K562 (cell line): ENCODE measurements at regions not wholly inside any gene's neighbourhood (a gene's known extent, or its start where the extent isn't known, plus 50 kb on each side); places are given as distances from the start of the nearest gene placed in this dataset.

Experiments used
- ATAC-seq: fragments of 200-7000 bp; cut with Tn5 transposase; 3 replicates; pipeline ENCODE4 v1.9.1; 2020; ENCODE audit warnings: moderate library complexity
- BruUV-seq: library from RNA; stranded (reverse); fragments of 400-500 nt; replicated peaks from 2 replicates; lab custom pipeline; 2021; lab: Mats Ljungman, UMichigan
- CTCF ChIA-PET: fragments of 300-600 bp; formaldehyde crosslinking; extraction: SDS; loops from one replicate; lab custom pipeline; 2021; ENCODE audit warnings: low intra/inter-chr PET ratio; lab: Yijun Ruan, JAX
- POLR2A ChIA-PET: fragments of 300-600, 350-650 bp; sonication (Branson Sonifier 250); formaldehyde crosslinking; extraction: SDS; loops from one replicate; lab custom pipeline; 2021; ENCODE audit warnings: antibody characterized with exemption, inconsistent platforms; lab: Yijun Ruan, JAX
- DNase-seq, 4 experiments: peaks; one replicate each; pipeline versions ENCODE4 v3.0.0 to v3.0.0-alpha.2; 2011 to 2018; ENCODE audit warnings: low spot score in 3 of 4, mixed read lengths in 3 of 4; ENCODE audit errors: extremely low read depth in 1 of 4
- FAIRE-seq: peaks from 2 replicates; lab custom pipeline; 2011; peaks lifted over from hg19 to GRCh38; lab: Jason Lieb, UNC
- H2AFZ ChIP-seq: 2 replicates; pipeline ENCODE4 v1.6.0; 2011; ENCODE audit warnings: low read depth, low read length, control low read depth, inconsistent platforms
- H3K27ac ChIP-seq: fragments of 200-600 bp; 3 replicates; pipeline ENCODE4 v1.8.0; 2011; ENCODE audit warnings: low read depth, mild to moderate bottlenecking, control low read depth, inconsistent platforms, low read length, moderate library complexity, mixed read lengths; ENCODE audit errors: extremely low read depth
- H3K27me3 ChIP-seq, 2 experiments: fragments of 300-600 bp in 1 of 2; 2 replicates in 1 of 2; 3 replicates in 1 of 2; pipeline versions ENCODE4 v1.6.0 to v1.8.0; 2011; ENCODE audit warnings: inconsistent platforms in 2 of 2, low read length in 2 of 2, mild to moderate bottlenecking in 1 of 2, mixed read lengths in 1 of 2, moderate library complexity in 1 of 2; ENCODE audit not compliant: control insufficient read depth in 2 of 2, insufficient read depth in 2 of 2
- H3K36me3 ChIP-seq: fragments of 300-600 bp; 3 replicates; pipeline ENCODE4 v1.8.0; 2011; ENCODE audit warnings: mild to moderate bottlenecking, low read length, inconsistent platforms; ENCODE audit not compliant: control insufficient read depth, insufficient read depth
- H3K4me1 ChIP-seq, 2 experiments: fragments of 200-600 bp in 1 of 2; replicated peaks in 1 of 2; 2 replicates in 1 of 2; 3 replicates in 1 of 2; pipeline versions ENCODE4 v1.5.1 to v1.8.0; 2011; ENCODE audit warnings: inconsistent platforms in 2 of 2, low read length in 2 of 2, mild to moderate bottlenecking in 1 of 2, mixed read lengths in 1 of 2, moderate library complexity in 1 of 2; ENCODE audit not compliant: control insufficient read depth in 2 of 2, insufficient read depth in 2 of 2
- H3K4me2 ChIP-seq: 2 replicates; pipeline ENCODE4 v1.6.1; 2011; ENCODE audit warnings: low read length, control low read depth, inconsistent platforms, mixed read lengths; ENCODE audit not compliant: insufficient read depth
- H3K4me3 ChIP-seq: fragments of 200-600 bp; sonication (generic), shearing (Covaris generic); 2 replicates; pipeline ENCODE4 v1.5.1; 2016; ENCODE audit warnings: control low read depth, inconsistent platforms
- H3K79me2 ChIP-seq: fragments of 200-600 bp; 3 replicates; pipeline ENCODE4 v1.8.0; 2011; ENCODE audit warnings: low read length, inconsistent platforms; ENCODE audit not compliant: control insufficient read depth, insufficient read depth
- H3K9ac ChIP-seq, 2 experiments: 2 replicates each; pipeline versions ENCODE4 v1.6.0 to v1.6.1; 2011; ENCODE audit warnings: low read depth in 2 of 2, low read length in 2 of 2, control low read depth in 1 of 2, inconsistent platforms in 1 of 2, mild to moderate bottlenecking in 1 of 2, mixed read lengths in 1 of 2; ENCODE audit not compliant: insufficient read depth in 1 of 2
- H3K9me1 ChIP-seq: one replicate; pipeline ENCODE4 v1.6.0; 2011; ENCODE audit warnings: inconsistent platforms, mild to moderate bottlenecking, low read length, moderate library complexity; ENCODE audit not compliant: control insufficient read depth, insufficient read depth
- H3K9me3 ChIP-seq: replicated peaks from 2 replicates; pipeline ENCODE4 v1.5.1; 2011; ENCODE audit warnings: low read depth, low read length, inconsistent platforms; ENCODE audit not compliant: control insufficient read depth, insufficient read depth
- H4K20me1 ChIP-seq: replicated peaks from 2 replicates; pipeline ENCODE4 v1.6.1; 2011; ENCODE audit warnings: low read length, inconsistent platforms, mixed read lengths; ENCODE audit not compliant: control insufficient read depth, insufficient read depth
- ESRRA ChIP-seq: fragments of 450-650 bp; IDR thresholded peaks from 2 replicates; pipeline ENCODE4 v1.6.1; 2014; ENCODE audit warnings: low read depth, mild to moderate bottlenecking, moderate library complexity, borderline replicate concordance
- ILK ChIP-seq: fragments of 450-650 bp; IDR thresholded peaks from 2 replicates; pipeline ENCODE4 v1.6.1; 2016; ENCODE audit warnings: missing genetic modification characterization, low read depth, mild to moderate bottlenecking, missing compliant biosample characterization, moderate library complexity, borderline replicate concordance
- NR2F6 ChIP-seq: fragments of 450-650 bp; formaldehyde crosslinking; IDR thresholded peaks from 2 replicates; pipeline ENCODE4 v1.4.0; 2020; ENCODE audit warnings: mild to moderate bottlenecking
- WGBS: fragments of 100-300 bp; shearing (Covaris generic); methylation state at CpG from one replicate; pipeline ENCODE4 v1.1.6; 2016; ENCODE audit warnings: low coverage, mixed read lengths; ENCODE audit not compliant: insufficient coverage; ENCODE audit errors: missing lambda C conversion rate; 5-methylcytosine and 5-hydroxymethylcytosine counted together
- in situ Hi-C: fragments of 300-500 bp; cut with MboI; formaldehyde crosslinking; loops from 4 replicates; pipeline ENCODE4 v1.15.0; 2018; ENCODE audit warnings: inconsistent platforms, mixed read lengths
- intact Hi-C: fragments of 100-400 bp; cut with micrococcal nuclease; formaldehyde crosslinking; loops from 2 replicates; pipeline ENCODE4 v1.14.2; 2022

DNA sequence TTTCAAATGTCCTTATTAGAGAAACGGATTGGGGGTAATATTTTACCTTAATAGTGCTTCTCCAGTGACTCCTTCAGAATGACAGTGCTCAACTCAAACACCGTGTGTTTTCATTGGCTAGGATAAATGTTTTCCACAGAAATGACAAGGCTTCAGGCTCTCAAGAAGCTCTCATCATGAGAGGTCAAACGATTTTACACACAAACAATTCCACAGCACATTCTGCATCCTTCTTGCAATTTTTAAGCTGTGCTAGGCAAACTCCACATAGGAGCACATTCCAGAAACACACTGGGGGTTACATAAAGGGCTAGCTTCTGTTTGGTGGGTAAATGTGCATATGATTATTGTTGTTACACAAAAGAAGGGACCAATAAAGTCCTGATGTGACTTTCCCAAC is 75.5 kb upstream of the IPO9 start:
- in situ Hi-C loops (no loop called here), intact Hi-C loops (no loop called here)
- Histone ChIP-seq H2AFZ (no peak overlapping the region), H3K4me2 (no peak overlapping the region), H3K4me3 (no peak overlapping the region), H3K9me3 (no peaks in the 10 kb centered on the region), H3K27ac (no peak overlapping the region), H3K9ac (no peak overlapping the region), H3K79me2 (no peaks in the 10 kb centered on the region), H3K9me1 (no peaks in the 10 kb centered on the region), H3K36me3 (no peaks in the 10 kb centered on the region), H4K20me1 (0 out of 2 replicates have a peak, but pooled peaks cover 7% of the 10 kb centered on the region), H3K27me3 (peaks cover 4 to 7% of the 10 kb centered on the region in 2 experiments; a peak in 3 of 5 replicates), H3K4me1 (no peaks in the 10 kb centered on the region; a peak in 1 of 5 replicates)
- ATAC-seq: no peak
- DNase-seq: no peak
- 3% methylated on average over 3 of the region's 3 CpGs for WGBS
- CTCF ChIA-PET: no interaction called here
- TF ChIP-seq ESRRA: no peak
- no peak for TF ChIP-seq NR2F6
- POLR2A ChIA-PET: interaction anchor here (0.8 to 2.5 kb wide), 4 partner anchors 11 to 37 kb away, joined by 3 to 8 read pairs (median 4); no protein-coding TSS in a partner anchor
- BruUV-seq: no TSS peak
- no peak for FAIRE-seq

- no peak for TF ChIP-seq ILK
- TF ChIP-seq, all 486 proteins: peak for 0
- FAIRE-seq (no peak), ATAC-seq (no peak), DNase-seq (no peak)
- no peaks in the 10 kb centered on the region; a peak in 1 of 5 replicates for H3K4me1 ChIP-seq
- intact Hi-C loops (no loop called here), in situ Hi-C loops (no loop called here)
- no peaks in the 10 kb centered on the region for H3K36me3 ChIP-seq
- ChIA-PET CTCF (no interaction called here), POLR2A (interaction anchor here (0.8 kb wide), 1 partner anchor 13 kb away, joined by 3 read pairs; no protein-coding TSS in a partner anchor)
- BruUV-seq: no TSS peak
- no peaks in the 10 kb centered on the region for H3K9me3 ChIP-seq
- H3K27ac ChIP-seq: no peak overlapping the region
- no peaks in the 10 kb centered on the region for H3K9me1 ChIP-seq
- 14% methylated on average over 4 of the region's 4 CpGs for WGBS
- no peak overlapping the region for H3K4me3 ChIP-seq
- H3K79me2 ChIP-seq: no peaks in the 10 kb centered on the region
- no peak overlapping the region for H3K4me2 ChIP-seq
- H2AFZ ChIP-seq: no peak overlapping the region
- no peak overlapping the region for H3K9ac ChIP-seq
- H4K20me1 ChIP-seq: 0 out of 2 replicates have a peak, but pooled peaks cover 7% of the 10 kb centered on the region
- H3K27me3 ChIP-seq: peaks cover 4 to 7% of the 10 kb centered on the region in 2 experiments; a peak in 3 of 5 replicates
Measured at GRCh38 chr1:201754353-201754752, 74.6 kb upstream of the IPO9 start.
